H9 (cell line): ENCODE measurements at regions not wholly inside any gene's neighbourhood (a gene's known extent, or its start where the extent isn't known, plus 50 kb on each side); places are given as distances from the start of the nearest gene placed in this dataset.
A peak's percentile ranks its signal among the peaks of the same experiment; 100 is the strongest.

Source experiments
- DNase-seq: peaks from one replicate; pipeline ENCODE4 v3.0.0-alpha.2; 2017
- H2AFZ ChIP-seq: one replicate; pipeline ENCODE4 v1.6.1; 2013; ENCODE audit warnings: mild to moderate bottlenecking, low read length, control low read depth, moderate library complexity
- H2AK5ac ChIP-seq: 2 replicates; pipeline ENCODE4 v1.6.1; 2013; ENCODE audit warnings: low read length, control low read depth, mixed read lengths; ENCODE audit not compliant: insufficient read length
- H2BK120ac ChIP-seq: one replicate; pipeline ENCODE4 v1.6.1; 2013; ENCODE audit warnings: low read depth, mild to moderate bottlenecking, low read length, control low read depth, inconsistent platforms; ENCODE audit not compliant: poor library complexity, severe bottlenecking
- H2BK12ac ChIP-seq: 2 replicates; pipeline ENCODE4 v1.6.1; 2013; ENCODE audit warnings: low read length, control low read depth, mixed read lengths, low read depth; ENCODE audit not compliant: insufficient read length
- H2BK15ac ChIP-seq: 2 replicates; pipeline ENCODE4 v1.6.1; 2013; ENCODE audit warnings: low read depth, low read length, control low read depth
- H2BK20ac ChIP-seq: one replicate; pipeline ENCODE4 v1.6.1; 2013; ENCODE audit warnings: low read depth, mild to moderate bottlenecking, low read length, control low read depth, inconsistent platforms; ENCODE audit not compliant: poor library complexity, severe bottlenecking
- H2BK5ac ChIP-seq: 2 replicates; pipeline ENCODE4 v1.6.1; 2013; ENCODE audit warnings: low read length, control low read depth, mixed read lengths; ENCODE audit not compliant: insufficient read length
- H3K14ac ChIP-seq: 2 replicates; pipeline ENCODE4 v1.6.1; 2013; ENCODE audit warnings: low read length, control low read depth; ENCODE audit not compliant: insufficient read depth
- H3K18ac ChIP-seq: 2 replicates; pipeline ENCODE4 v1.6.1; 2013; ENCODE audit warnings: low read depth, mild to moderate bottlenecking, mixed read lengths, low read length, control low read depth; ENCODE audit not compliant: insufficient read length
- H3K23ac ChIP-seq: 2 replicates; pipeline ENCODE4 v1.6.1; 2013; ENCODE audit warnings: low read length, control low read depth, mixed read lengths, low read depth; ENCODE audit not compliant: insufficient read length
- H3K23me2 ChIP-seq: 2 replicates; pipeline ENCODE4 v1.6.1; 2013; ENCODE audit warnings: low read depth, mild to moderate bottlenecking, mixed read lengths, low read length, control low read depth; ENCODE audit not compliant: insufficient read length, poor library complexity, severe bottlenecking
- H3K27ac ChIP-seq: 2 replicates; pipeline ENCODE4 v1.5.1; 2013; ENCODE audit warnings: low read length, control low read depth, mixed read lengths, low read depth; ENCODE audit not compliant: insufficient read length
- H3K27me3 ChIP-seq: 2 replicates; pipeline ENCODE4 v1.6.1; 2013; ENCODE audit warnings: low read length, control low read depth, inconsistent platforms; ENCODE audit not compliant: insufficient read depth
- H3K4ac ChIP-seq: 2 replicates; pipeline ENCODE4 v1.6.1; 2013; ENCODE audit warnings: low read depth, mild to moderate bottlenecking, control low read depth, inconsistent platforms, low read length, moderate library complexity
- H3K4me1 ChIP-seq: 2 replicates; pipeline ENCODE4 v1.6.1; 2013; ENCODE audit warnings: low read length, control low read depth, inconsistent platforms; ENCODE audit not compliant: insufficient read depth
- H3K4me2 ChIP-seq: 2 replicates; pipeline ENCODE4 v1.6.1; 2013; ENCODE audit warnings: low read length, control low read depth, mixed read lengths; ENCODE audit not compliant: insufficient read length, insufficient read depth
- H3K56ac ChIP-seq: 2 replicates; pipeline ENCODE4 v1.6.1; 2013; ENCODE audit warnings: low read depth, mild to moderate bottlenecking, mixed read lengths, low read length, control low read depth; ENCODE audit not compliant: insufficient read length
- H3K79me1 ChIP-seq: 2 replicates; pipeline ENCODE4 v1.6.1; 2013; ENCODE audit warnings: low read depth, mild to moderate bottlenecking, moderate library complexity, low read length, control low read depth, inconsistent platforms; ENCODE audit not compliant: insufficient read depth, poor library complexity, severe bottlenecking
- H3K79me2 ChIP-seq: 2 replicates; pipeline ENCODE4 v1.6.1; 2013; ENCODE audit warnings: low read length, control low read depth, inconsistent platforms; ENCODE audit not compliant: insufficient read depth
- H3K9ac ChIP-seq: 2 replicates; pipeline ENCODE4 v1.6.1; 2013; ENCODE audit warnings: low read length, control low read depth, mixed read lengths; ENCODE audit not compliant: insufficient read length; ENCODE audit errors: extremely low read depth
- H3K9me3 ChIP-seq: one replicate; pipeline ENCODE4 v1.6.1; 2013; ENCODE audit warnings: low read depth, low read length, inconsistent platforms; ENCODE audit not compliant: control insufficient read depth
- H3T11ph ChIP-seq: one replicate; pipeline ENCODE4 v1.6.1; 2013; ENCODE audit warnings: mild to moderate bottlenecking, low read length, control low read depth, inconsistent platforms
- H4K20me1 ChIP-seq: one replicate; pipeline ENCODE4 v1.6.1; 2013; ENCODE audit not compliant: control insufficient read depth, insufficient read length, insufficient read depth
- H4K5ac ChIP-seq: 2 replicates; pipeline ENCODE4 v1.6.1; 2013; ENCODE audit warnings: low read depth, mild to moderate bottlenecking, mixed read lengths, low read length, control low read depth; ENCODE audit not compliant: insufficient read length
- H4K8ac ChIP-seq: replicated peaks from 2 replicates; pipeline ENCODE4 v1.6.1; 2013; ENCODE audit warnings: low read length, control low read depth, mixed read lengths, low read depth; ENCODE audit not compliant: insufficient read length
- H4K91ac ChIP-seq: 2 replicates; pipeline ENCODE4 v1.6.1; 2013; ENCODE audit warnings: low read depth, mild to moderate bottlenecking, moderate library complexity, mixed read lengths, low read length, control low read depth; ENCODE audit not compliant: insufficient read length
- H3K27ac Mint-ChIP-seq, 3 experiments: 2 replicates in 2 of 3; 3 replicates in 1 of 3; pipeline ENCODE4 v1.8.0; 2020 to 2021; ENCODE audit warnings: mixed read lengths in 3 of 3, mild to moderate bottlenecking in 1 of 3, moderate library complexity in 1 of 3
- H3K27me3 Mint-ChIP-seq: 2 replicates; pipeline ENCODE4 v1.8.0; 2021; ENCODE audit warnings: low read depth, mild to moderate bottlenecking, moderate library complexity, mixed read lengths
- H3K36me3 Mint-ChIP-seq, 3 experiments: 2 replicates in 2 of 3; 3 replicates in 1 of 3; pipeline ENCODE4 v1.8.0; 2020 to 2021; ENCODE audit warnings: low read depth in 3 of 3, mixed read lengths in 3 of 3; ENCODE audit not compliant: insufficient read depth in 1 of 3
- H3K4me1 Mint-ChIP-seq, 2 experiments: 2 replicates each; pipeline ENCODE4 v1.8.0; 2020; ENCODE audit warnings: mixed read lengths in 2 of 2
- H3K4me3 Mint-ChIP-seq, 2 experiments: 2 replicates in 1 of 2; 3 replicates in 1 of 2; pipeline ENCODE4 v1.8.0; 2020 to 2021; ENCODE audit warnings: mild to moderate bottlenecking in 2 of 2, mixed read lengths in 2 of 2, moderate library complexity in 1 of 2
- H3K9me3 Mint-ChIP-seq, 2 experiments: 2 replicates in 1 of 2; 3 replicates in 1 of 2; pipeline ENCODE4 v1.8.0; 2020; ENCODE audit warnings: mild to moderate bottlenecking in 2 of 2, mixed read lengths in 2 of 2, moderate library complexity in 1 of 2
- WGBS: extraction: QIAGEN DNeasy Blood & Tissue Kit; methylation state at CpG from one replicate; pipeline ENCODE4 v1.1.7; 2013; ENCODE audit warnings: missing lambda C conversion rate, low lambda C conversion rate, mixed read lengths; ENCODE audit not compliant: insufficient read length; ENCODE audit errors: extremely low coverage; 5-methylcytosine and 5-hydroxymethylcytosine counted together
- TF ChIP-seq, protein P1 (sequence below): fragments of 200-600 bp; sonication (generic); conservative IDR thresholded peaks from 3 replicates; pipeline ENCODE4 v1.8.0; 2021; ENCODE audit warnings: antibody characterized with exemption, mild to moderate bottlenecking

DNA sequence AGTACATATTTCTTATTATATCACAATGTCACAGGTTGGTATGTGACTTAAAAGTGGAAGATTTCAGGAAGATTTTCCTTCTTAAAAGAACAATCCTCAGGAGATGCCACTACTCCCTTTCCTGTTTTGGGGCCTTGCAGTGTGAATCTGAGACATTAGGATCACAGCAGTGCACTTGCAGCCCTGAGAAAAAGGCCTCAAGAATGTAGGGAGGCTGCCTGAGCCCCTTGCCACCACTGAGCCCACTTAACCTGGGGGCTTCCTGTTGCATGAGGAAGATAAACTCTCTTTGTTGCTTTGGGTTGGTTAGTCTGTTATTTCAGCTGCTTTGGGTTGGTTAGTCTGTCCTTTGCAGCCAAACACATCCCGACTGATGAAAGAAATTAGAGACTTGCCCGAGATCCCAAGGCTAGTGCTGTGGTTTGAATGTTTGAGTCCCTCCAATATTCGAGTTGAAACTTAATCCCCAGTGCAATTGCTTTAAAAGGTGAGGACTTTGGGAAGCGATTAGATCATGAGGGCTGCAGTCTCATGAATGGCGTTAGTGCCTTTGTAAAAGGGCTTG is 151.3 kb upstream of the SP4 start:
- no peak overlapping the region for H4K5ac ChIP-seq
- H3K27me3 Mint-ChIP-seq = no peaks in the 10 kb centered on the region

More for the DNA sequence above, 151.3 kb upstream of the SP4 start:
- no peak overlapping the region for H3K56ac ChIP-seq
- H3K36me3 Mint-ChIP-seq = peaks cover 0 to 4% (median 0%) of the 10 kb centered on the region in 3 experiments; a peak in 1 of 7 replicates
- peak; percentile 39 for DNase-seq
- no peaks in the 10 kb centered on the region for H4K20me1 ChIP-seq
- no CpG with 5 or more reads among the region's 5 CpGs for WGBS
- no peak overlapping the region for H3T11ph ChIP-seq
- no peak overlapping the region for H2BK20ac ChIP-seq
- H3K4me2 ChIP-seq = no peak overlapping the region
- peaks cover 2% of the 10 kb centered on the region; the same call in 1 of the 2 replicates for H3K4me1 ChIP-seq
- peaks cover 9 to 12% of the 10 kb centered on the region in 2 experiments for H3K4me1 Mint-ChIP-seq
- H3K4me3 Mint-ChIP-seq = no peak overlapping the region
- H2AFZ ChIP-seq = peak overlapping the region; percentile 83
- no peaks in the 10 kb centered on the region for H3K79me1 ChIP-seq
- no peak overlapping the region for H2BK15ac ChIP-seq
- 0 out of 5 replicates have a peak, but pooled peaks cover 0 to 3% of the 10 kb centered on the region in 2 experiments for H3K9me3 Mint-ChIP-seq
- no peak overlapping the region for H3K18ac ChIP-seq
- H3K9ac ChIP-seq = no peak overlapping the region
- no peak overlapping the region for H2AK5ac ChIP-seq
- H2BK5ac ChIP-seq = no peak overlapping the region
- no peaks in the 10 kb centered on the region for H3K23me2 ChIP-seq
- H3K27ac ChIP-seq = no peak overlapping the region
- TF ChIP-seq, protein P1, sequence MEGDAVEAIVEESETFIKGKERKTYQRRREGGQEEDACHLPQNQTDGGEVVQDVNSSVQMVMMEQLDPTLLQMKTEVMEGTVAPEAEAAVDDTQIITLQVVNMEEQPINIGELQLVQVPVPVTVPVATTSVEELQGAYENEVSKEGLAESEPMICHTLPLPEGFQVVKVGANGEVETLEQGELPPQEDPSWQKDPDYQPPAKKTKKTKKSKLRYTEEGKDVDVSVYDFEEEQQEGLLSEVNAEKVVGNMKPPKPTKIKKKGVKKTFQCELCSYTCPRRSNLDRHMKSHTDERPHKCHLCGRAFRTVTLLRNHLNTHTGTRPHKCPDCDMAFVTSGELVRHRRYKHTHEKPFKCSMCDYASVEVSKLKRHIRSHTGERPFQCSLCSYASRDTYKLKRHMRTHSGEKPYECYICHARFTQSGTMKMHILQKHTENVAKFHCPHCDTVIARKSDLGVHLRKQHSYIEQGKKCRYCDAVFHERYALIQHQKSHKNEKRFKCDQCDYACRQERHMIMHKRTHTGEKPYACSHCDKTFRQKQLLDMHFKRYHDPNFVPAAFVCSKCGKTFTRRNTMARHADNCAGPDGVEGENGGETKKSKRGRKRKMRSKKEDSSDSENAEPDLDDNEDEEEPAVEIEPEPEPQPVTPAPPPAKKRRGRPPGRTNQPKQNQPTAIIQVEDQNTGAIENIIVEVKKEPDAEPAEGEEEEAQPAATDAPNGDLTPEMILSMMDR = no peak
- H3K4ac ChIP-seq = no peak overlapping the region
- H4K8ac ChIP-seq = no peak overlapping the region
- H2BK120ac ChIP-seq = no peak overlapping the region
- no peak overlapping the region for H3K14ac ChIP-seq
- no peaks in the 10 kb centered on the region for H3K27me3 ChIP-seq
- no peak overlapping the region for H2BK12ac ChIP-seq
- H3K9me3 ChIP-seq = no peaks in the 10 kb centered on the region
- H3K23ac ChIP-seq = no peak overlapping the region
- peak overlapping the region in 2 of 3 experiments; percentile 59 to 76; a peak in 2 of 7 replicates for H3K27ac Mint-ChIP-seq
- no peaks in the 10 kb centered on the region for H3K79me2 ChIP-seq
- no peak overlapping the region for H4K91ac ChIP-seq
